ENCODE measurements at regions not wholly inside any gene's neighbourhood (a gene's known extent, or its start where the extent isn't known, plus 50 kb on each side); places are given as distances from the start of the nearest gene placed in this dataset.

GRCh38 chr2:105536175-105536574 is 137.3 kb upstream of the FHL2 start:
- TF ChIP-seq ZBTB7A (IDR thresholded peaks at IDR 0.05; ENCODE audit: low read depth) (no peak), FOXM1 (IDR thresholded peaks at IDR 0.05; ENCODE audit: borderline replicate concordance, low read depth) (no peak), EP300 (IDR thresholded peaks at IDR 0.05; ENCODE audit: borderline replicate concordance) (no peak), EGR1 (IDR thresholded peaks at IDR 0.05) (no peak), TEAD4 (IDR thresholded peaks at IDR 0.05) (no peak), REST (IDR thresholded peaks at IDR 0.05; ENCODE audit: low read depth) (no peak), RAD21 (IDR thresholded peaks at IDR 0.05; ENCODE audit: low read depth) (no peak), NFIC (IDR thresholded peaks at IDR 0.05) (no peak), CREB1 (IDR thresholded peaks at IDR 0.05; ENCODE audit: low read depth) (no peak), TAF1 (IDR thresholded peaks at IDR 0.05; ENCODE audit: low read depth) (no peak), TCF12 (IDR thresholded peaks at IDR 0.05; ENCODE audit: low read depth) (no peak), YY1 (IDR thresholded peaks at IDR 0.05; ENCODE audit: low read depth) (no peak)
- TF ChIP-seq, protein P1, sequence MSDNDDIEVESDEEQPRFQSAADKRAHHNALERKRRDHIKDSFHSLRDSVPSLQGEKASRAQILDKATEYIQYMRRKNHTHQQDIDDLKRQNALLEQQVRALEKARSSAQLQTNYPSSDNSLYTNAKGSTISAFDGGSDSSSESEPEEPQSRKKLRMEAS (IDR thresholded peaks at IDR 0.05): no peak

- no peak for TF ChIP-seq CEBPB (IDR thresholded peaks at IDR 0.05)
- TF ChIP-seq ZBTB7A (IDR thresholded peaks at IDR 0.05; ENCODE audit: low read depth): no peak
- TF ChIP-seq TEAD4 (IDR thresholded peaks at IDR 0.05): no peak
- TF ChIP-seq TCF12 (IDR thresholded peaks at IDR 0.05; ENCODE audit: low read depth): no peak
- no peak for TF ChIP-seq CREB1 (IDR thresholded peaks at IDR 0.05; ENCODE audit: low read depth)
- TF ChIP-seq EGR1 (IDR thresholded peaks at IDR 0.05): peak; percentile 60
- TF ChIP-seq TAF1 (IDR thresholded peaks at IDR 0.05; ENCODE audit: low read depth): 0 out of 2 replicates have a peak, but pooled peaks have one; percentile 12
- TF ChIP-seq USF1 (IDR thresholded peaks at IDR 0.05): no peak
- TF ChIP-seq REST (IDR thresholded peaks at IDR 0.05; ENCODE audit: low read depth): no peak
- no peak for TF ChIP-seq EP300 (IDR thresholded peaks at IDR 0.05; ENCODE audit: borderline replicate concordance)
Measured at GRCh38 chr2:105526000-105526925, 127.4 kb upstream of the FHL2 start.

DNA sequence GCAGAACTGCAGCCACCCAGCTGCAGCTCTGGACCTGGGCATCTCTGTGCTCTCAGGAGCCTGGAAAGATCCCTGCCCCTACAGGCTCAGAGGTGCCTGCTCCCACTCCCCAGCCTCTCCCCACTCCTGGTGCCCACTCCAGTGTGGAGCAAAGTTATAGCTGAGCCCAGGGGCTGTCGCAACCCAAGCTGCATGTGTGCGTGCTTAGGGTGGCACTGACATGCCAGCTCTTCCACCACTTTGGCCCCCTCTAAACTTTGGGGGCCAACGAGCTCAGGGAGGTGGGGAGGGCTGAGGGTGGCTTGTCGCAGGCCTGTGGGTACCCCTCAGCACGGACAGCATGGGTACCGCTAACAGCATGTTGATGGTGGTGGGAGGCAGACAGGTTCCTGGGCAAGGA is 126.3 kb upstream of the FHL2 start:
- TF ChIP-seq YY1 (IDR thresholded peaks at IDR 0.05; ENCODE audit: low read depth) (no peak), ZBTB7A (IDR thresholded peaks at IDR 0.05; ENCODE audit: low read depth) (no peak), USF1 (IDR thresholded peaks at IDR 0.05) (no peak), EGR1 (IDR thresholded peaks at IDR 0.05) (no peak), CEBPB (IDR thresholded peaks at IDR 0.05) (no peak), TEAD4 (IDR thresholded peaks at IDR 0.05) (no peak), CREB1 (IDR thresholded peaks at IDR 0.05; ENCODE audit: low read depth) (no peak), TAF1 (IDR thresholded peaks at IDR 0.05; ENCODE audit: low read depth) (no peak), NFIC (IDR thresholded peaks at IDR 0.05) (no peak)
- TF ChIP-seq, protein P1 (IDR thresholded peaks at IDR 0.05): no peak

DNA sequence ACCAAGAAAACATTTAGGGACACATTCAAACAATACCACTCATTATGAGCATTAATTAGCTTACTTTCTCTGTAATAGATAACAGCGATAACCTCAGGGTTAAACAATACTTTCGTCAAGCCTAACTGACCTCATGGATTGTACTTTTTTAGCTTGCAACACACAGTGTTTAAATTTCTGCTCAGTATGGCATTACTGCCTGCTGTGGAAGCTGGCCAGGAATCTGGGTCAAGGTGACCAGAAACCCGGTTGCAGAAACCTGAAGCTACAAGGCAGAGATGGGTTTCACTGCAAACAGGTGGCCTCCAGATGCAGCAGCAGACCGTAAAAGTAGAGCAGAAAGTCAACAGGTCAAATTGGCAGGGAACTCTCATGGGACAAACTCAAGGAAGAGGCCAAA is 123.8 kb upstream of the FHL2 start:
- TF ChIP-seq TCF12 (IDR thresholded peaks at IDR 0.05; ENCODE audit: low read depth) (peak; percentile 96), TAF1 (IDR thresholded peaks at IDR 0.05; ENCODE audit: low read depth) (no peak), ZBTB7A (IDR thresholded peaks at IDR 0.05; ENCODE audit: low read depth) (no peak), EP300 (IDR thresholded peaks at IDR 0.05; ENCODE audit: borderline replicate concordance) (peak; percentile 86), YY1 (IDR thresholded peaks at IDR 0.05; ENCODE audit: low read depth) (no peak), FOXM1 (IDR thresholded peaks at IDR 0.05; ENCODE audit: borderline replicate concordance, low read depth) (peak; percentile 77), CEBPB (IDR thresholded peaks at IDR 0.05) (peak; percentile 85), REST (IDR thresholded peaks at IDR 0.05; ENCODE audit: low read depth) (no peak), RAD21 (IDR thresholded peaks at IDR 0.05; ENCODE audit: low read depth) (no peak), NFIC (IDR thresholded peaks at IDR 0.05) (peak; percentile 75), USF1 (IDR thresholded peaks at IDR 0.05) (no peak), CREB1 (IDR thresholded peaks at IDR 0.05; ENCODE audit: low read depth) (no peak), EGR1 (IDR thresholded peaks at IDR 0.05) (no peak), TEAD4 (IDR thresholded peaks at IDR 0.05) (peak; percentile 76)
- TF ChIP-seq, protein P1 (IDR thresholded peaks at IDR 0.05): peak; percentile 31; the same call in 1 of the 2 replicates
